H1 (cell line): ENCODE measurements at regions not wholly inside any gene's neighbourhood (a gene's known extent, or its start where the extent isn't known, plus 50 kb on each side); places are given as distances from the start of the nearest gene placed in this dataset.

ENCODE experiments used
- CTCF ChIA-PET: fragments of 300-600 bp; sonication (Branson Sonifier 250); formaldehyde crosslinking; loops from one replicate; lab custom pipeline; 2021; ENCODE audit not compliant: partially characterized antibody; lab: Charles Lee
- POLR2A ChIA-PET: fragments of 300-600 bp; sonication (Branson Sonifier 250); formaldehyde crosslinking; loops from one replicate; lab custom pipeline; 2021; ENCODE audit warnings: inconsistent platforms; ENCODE audit not compliant: partially characterized antibody; lab: Charles Lee
- DNase-seq, 2 experiments: peaks; one replicate each; pipeline versions ENCODE4 v3.0.0 to v3.0.0-alpha.2; 2010 to 2022; ENCODE audit warnings: low spot score in 2 of 2, low read depth in 1 of 2, mixed read lengths in 1 of 2
- FAIRE-seq: peaks from 2 replicates; lab custom pipeline; 2011; peaks lifted over from hg19 to GRCh38; lab: Jason Lieb, UNC
- H2AFZ ChIP-seq: 2 replicates; pipeline ENCODE4 v1.8.1; 2012; ENCODE audit warnings: low read length, inconsistent platforms
- H2AK5ac ChIP-seq: 2 replicates; pipeline ENCODE4 v1.6.1; 2013; ENCODE audit warnings: low read depth, low read length
- H2BK120ac ChIP-seq: replicated peaks from 2 replicates; pipeline ENCODE3; 2013; ENCODE audit warnings: low read depth, low read length, inconsistent platforms
- H2BK12ac ChIP-seq: 2 replicates; pipeline ENCODE4 v1.6.1; 2013; ENCODE audit warnings: low read depth, low read length
- H2BK15ac ChIP-seq: 2 replicates; pipeline ENCODE4 v1.6.1; 2013; ENCODE audit warnings: low read length
- H2BK20ac ChIP-seq: 2 replicates; pipeline ENCODE4 v1.6.1; 2013; ENCODE audit warnings: low read length
- H2BK5ac ChIP-seq: 2 replicates; pipeline ENCODE4 v1.6.1; 2013; ENCODE audit warnings: low read depth, low read length
- H3K14ac ChIP-seq: 2 replicates; pipeline ENCODE4 v1.6.1; 2013; ENCODE audit warnings: inconsistent platforms; ENCODE audit not compliant: insufficient read length
- H3K18ac ChIP-seq: 2 replicates; pipeline ENCODE4 v1.6.1; 2013; ENCODE audit warnings: low read length; ENCODE audit errors: extremely low read depth
- H3K23ac ChIP-seq: 2 replicates; pipeline ENCODE4 v1.6.1; 2013; ENCODE audit warnings: inconsistent platforms; ENCODE audit not compliant: insufficient read length
- H3K23me2 ChIP-seq: 2 replicates; pipeline ENCODE4 v1.6.1; 2013; ENCODE audit warnings: low read depth, low read length
- H3K27ac ChIP-seq: 2 replicates; pipeline ENCODE4 v1.6.1; 2011; ENCODE audit warnings: low read depth, low read length, inconsistent platforms
- H3K27me3 ChIP-seq, 4 experiments: replicated peaks in 1 of 4; 1 replicate in 1 of 4; 2 replicates in 3 of 4; pipeline versions ENCODE4 v1.6.1 to v1.8.1; 2011 to 2013; ENCODE audit warnings: low read length in 3 of 4, mild to moderate bottlenecking in 3 of 4, inconsistent platforms in 2 of 4, mixed read lengths in 2 of 4, moderate library complexity in 1 of 4; ENCODE audit not compliant: control insufficient read depth in 3 of 4, insufficient read depth in 3 of 4; ENCODE audit errors: extremely low read depth in 1 of 4
- H3K36me3 ChIP-seq, 4 experiments: 2 replicates each; pipeline versions ENCODE4 v1.6.1 to v1.8.1; 2011 to 2013; ENCODE audit warnings: mild to moderate bottlenecking in 4 of 4, low read length in 3 of 4, moderate library complexity in 2 of 4, control low read depth in 1 of 4, inconsistent platforms in 1 of 4; ENCODE audit not compliant: insufficient read depth in 4 of 4, control insufficient read depth in 2 of 4
- H3K4ac ChIP-seq: replicated peaks from 2 replicates; pipeline ENCODE3; 2013; ENCODE audit warnings: low read length, low read depth, mixed read lengths, inconsistent platforms; ENCODE audit not compliant: insufficient read length
- H3K4me1 ChIP-seq, 4 experiments: replicated peaks in 1 of 4; 1 replicate in 1 of 4; 2 replicates in 3 of 4; pipeline versions ENCODE4 v1.6.1 to v1.8.1; 2011 to 2013; ENCODE audit warnings: low read length in 3 of 4, inconsistent platforms in 2 of 4, mixed read lengths in 1 of 4; ENCODE audit not compliant: insufficient read depth in 4 of 4, control insufficient read depth in 3 of 4
- H3K4me2 ChIP-seq, 2 experiments: 2 replicates each; pipeline versions ENCODE4 v1.6.1 to v1.8.1; 2011 to 2013; ENCODE audit warnings: low read depth in 2 of 2, low read length in 2 of 2, control low read depth in 1 of 2, inconsistent platforms in 1 of 2, mild to moderate bottlenecking in 1 of 2; ENCODE audit not compliant: insufficient read depth in 1 of 2
- H3K4me3 ChIP-seq, 4 experiments: fragments of 200-600, 300-600 bp in 1 of 4; sonication (generic), shearing (Covaris generic), sonication (Bioruptor Twin) in 1 of 4; 2 replicates each; pipeline versions ENCODE4 v1.5.1 to v1.8.1; 2011 to 2016; ENCODE audit warnings: low read length in 4 of 4, low read depth in 3 of 4, control low read depth in 2 of 4, inconsistent platforms in 2 of 4, mild to moderate bottlenecking in 2 of 4, mixed read lengths in 1 of 4, moderate library complexity in 1 of 4; ENCODE audit not compliant: insufficient read depth in 2 of 4; ENCODE audit errors: extremely low read depth in 1 of 4
- H3K56ac ChIP-seq: replicated peaks from 2 replicates; pipeline ENCODE3; 2013; ENCODE audit warnings: low read depth, mild to moderate bottlenecking, mixed read lengths, low read length, inconsistent platforms; ENCODE audit not compliant: insufficient read length
- H3K79me1 ChIP-seq: 2 replicates; pipeline ENCODE4 v1.6.1; 2013; ENCODE audit warnings: low read depth, low read length, control low read depth
- H3K79me2 ChIP-seq, 2 experiments: 2 replicates each; pipeline versions ENCODE4 v1.6.1 to v1.8.1; 2012 to 2013; ENCODE audit warnings: low read length in 2 of 2, mild to moderate bottlenecking in 2 of 2, inconsistent platforms in 1 of 2; ENCODE audit not compliant: insufficient read depth in 2 of 2, control insufficient read depth in 1 of 2
- H3K9ac ChIP-seq, 4 experiments: replicated peaks in 1 of 4; 1 replicate in 1 of 4; 2 replicates in 3 of 4; pipeline versions ENCODE4 v1.6.1 to v1.8.1; 2011 to 2013; ENCODE audit warnings: low read depth in 3 of 4, low read length in 3 of 4, control low read depth in 2 of 4, mild to moderate bottlenecking in 2 of 4, moderate library complexity in 2 of 4, inconsistent platforms in 1 of 4; ENCODE audit errors: extremely low read depth in 1 of 4
- H3K9me3 ChIP-seq, 2 experiments: 2 replicates each; pipeline versions ENCODE4 v1.6.1 to v1.8.1; 2012 to 2013; ENCODE audit warnings: mild to moderate bottlenecking in 2 of 2, moderate library complexity in 2 of 2, control low read depth in 1 of 2, inconsistent platforms in 1 of 2, low read depth in 1 of 2, low read length in 1 of 2, mixed read lengths in 1 of 2; ENCODE audit not compliant: insufficient read depth in 2 of 2
- H4K20me1 ChIP-seq, 2 experiments: replicated peaks in 1 of 2; 2 replicates each; pipeline versions ENCODE3 to v1.8.1; 2011 to 2013; ENCODE audit warnings: inconsistent platforms in 2 of 2, low read length in 2 of 2, mild to moderate bottlenecking in 1 of 2; ENCODE audit not compliant: insufficient read depth in 2 of 2, control insufficient read depth in 1 of 2
- H4K5ac ChIP-seq: 2 replicates; pipeline ENCODE4 v1.6.1; 2013; ENCODE audit warnings: low read length, low read depth, mixed read lengths, inconsistent platforms; ENCODE audit not compliant: insufficient read length
- H4K8ac ChIP-seq: 2 replicates; pipeline ENCODE4 v1.8.0; 2013; ENCODE audit warnings: mild to moderate bottlenecking, moderate library complexity, low read length, inconsistent platforms; ENCODE audit not compliant: insufficient read depth; ENCODE audit errors: extremely low read depth
- H4K91ac ChIP-seq: replicated peaks from 2 replicates; pipeline ENCODE3; 2013; ENCODE audit warnings: low read length, mixed read lengths, inconsistent platforms; ENCODE audit not compliant: insufficient read length
- BCL11A ChIP-seq, 2 experiments: IDR thresholded peaks; one replicate each; pipeline ENCODE4 v1.6.1; 2011; ENCODE audit warnings: low read depth in 2 of 2, low read length in 2 of 2, mild to moderate bottlenecking in 2 of 2
- CBX5 ChIP-seq: fragments of 300-800, 300-1000 bp; sonication (generic); IDR thresholded peaks from 2 replicates; pipeline ENCODE4 v1.7.1; 2016; ENCODE audit warnings: antibody characterized with exemption, low read length, low read depth
- HDAC6 ChIP-seq: IDR thresholded peaks from one replicate; pipeline ENCODE4 v1.7.1; 2012; ENCODE audit warnings: low read depth, mild to moderate bottlenecking, inconsistent platforms, low read length, moderate library complexity
- SIN3A ChIP-seq, 2 experiments: IDR thresholded peaks in 1 of 2; conservative IDR thresholded peaks in 1 of 2; 2 replicates each; pipeline ENCODE4 v1.6.1; 2011 to 2012; ENCODE audit warnings: low read length in 2 of 2, improper control_type of control experiment in 1 of 2, low read depth in 1 of 2, mild to moderate bottlenecking in 1 of 2
- SP2 ChIP-seq: IDR thresholded peaks from 2 replicates; pipeline ENCODE4 v1.6.1; 2012; ENCODE audit warnings: mild to moderate bottlenecking, low read length, inconsistent platforms
- SP4 ChIP-seq: IDR thresholded peaks from 2 replicates; pipeline ENCODE4 v1.6.1; 2012; ENCODE audit warnings: low read length, inconsistent platforms
- SUZ12 ChIP-seq: fragments of 200-600 bp; sonication (generic); IDR thresholded peaks from 2 replicates; pipeline ENCODE4 v1.6.1; 2012; ENCODE audit warnings: mild to moderate bottlenecking, inconsistent platforms, low read length, moderate library complexity, mixed read lengths
- WGBS, 2 experiments: shearing (Covaris generic) in 1 of 2; methylation state at CpG; one replicate each; pipeline versions ENCODE4 v1.1.6 to v1.1.7; 2013 to 2015; ENCODE audit warnings: low lambda C conversion rate in 2 of 2, mixed read lengths in 2 of 2, inconsistent platforms in 1 of 2, low coverage in 1 of 2, missing lambda C conversion rate in 1 of 2; ENCODE audit not compliant: insufficient replicate concordance in 2 of 2, insufficient coverage in 1 of 2, insufficient read length in 1 of 2; ENCODE audit errors: extremely low coverage in 1 of 2, missing lambda C conversion rate in 1 of 2; 5-methylcytosine and 5-hydroxymethylcytosine counted together

DNA sequence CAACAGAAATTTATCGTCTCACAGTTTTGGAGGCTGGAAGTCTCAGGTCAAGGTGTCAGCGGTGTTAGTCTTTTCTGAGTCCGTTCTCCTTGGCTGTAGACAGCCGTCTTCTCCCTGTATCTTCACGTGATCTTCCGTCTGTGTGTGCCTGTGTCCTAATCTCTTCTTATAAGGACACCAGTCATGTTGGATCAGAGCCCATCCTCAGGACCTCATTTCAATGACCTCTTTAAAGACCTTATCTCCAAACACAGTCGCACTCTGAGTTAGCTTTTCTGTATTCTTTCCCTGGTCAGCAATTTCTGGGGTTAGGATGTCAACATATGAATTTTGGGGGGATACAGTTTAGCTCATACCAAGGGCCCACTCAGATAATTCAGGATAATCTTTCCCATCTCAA lies 247.7 kb downstream of the PRDM2 start:
- FAIRE-seq, result no peak

More for the DNA sequence above, 247.7 kb downstream of the PRDM2 start:
- ChIA-PET CTCF (no interaction called here), POLR2A (no interaction called here)
- no peak overlapping the region for H2AK5ac ChIP-seq
- no peak overlapping the region for H3K23ac ChIP-seq
- no peak overlapping the region for H2BK20ac ChIP-seq
- H3K27me3 ChIP-seq, result no peaks in the 10 kb centered on the region
- no peak overlapping the region for H3K27ac ChIP-seq
- TF ChIP-seq SUZ12 (no peak), HDAC6 (no peak), CBX5 (no peak), SIN3A (conservative IDR thresholded peaks at IDR 0.05 in 1 of 2, IDR thresholded peaks at IDR 0.05 in 1 of 2; ENCODE audit: low read depth in 1 of 2, low read length in 2 of 2) (no peak), BCL11A (IDR thresholded peaks at IDR 0.05; ENCODE audit: low read depth in 2 of 2, low read length in 2 of 2) (no peak), SP2 (no peak), SP4 (no peak)
- H2BK5ac ChIP-seq, result no peak overlapping the region
- H3K56ac ChIP-seq, result no peak overlapping the region
- no peak overlapping the region for H3K4me2 ChIP-seq
- no peak overlapping the region for H3K18ac ChIP-seq
- H2AFZ ChIP-seq, result no peak overlapping the region
- H4K20me1 ChIP-seq, result no peaks in the 10 kb centered on the region
- H3K23me2 ChIP-seq, result no peaks in the 10 kb centered on the region; the same call in 1 of the 2 replicates
- no peak overlapping the region for H4K91ac ChIP-seq
- no peaks in the 10 kb centered on the region for H3K79me2 ChIP-seq
- H3K9ac ChIP-seq, result no peak overlapping the region
- no peak overlapping the region for H3K14ac ChIP-seq
- H3K9me3 ChIP-seq, result peaks cover 0 to 6% of the 10 kb centered on the region in 2 experiments; a peak in 1 of 4 replicates
- WGBS, 2 experiments, result 80% methylated on average over 7 of the region's 7 CpGs; no CpG with 5 or more reads in 1 of the 2 experiments
- no peaks in the 10 kb centered on the region for H3K36me3 ChIP-seq
- no peak overlapping the region for H3K4ac ChIP-seq
- H4K5ac ChIP-seq, result no peak overlapping the region
- H2BK120ac ChIP-seq, result no peak overlapping the region
- no peak overlapping the region for H3K4me3 ChIP-seq
- H2BK15ac ChIP-seq, result no peak overlapping the region
- H2BK12ac ChIP-seq, result no peak overlapping the region
- H4K8ac ChIP-seq, result no peak overlapping the region
- no peaks in the 10 kb centered on the region for H3K4me1 ChIP-seq
- no peak for DNase-seq
- H3K79me1 ChIP-seq, result no peaks in the 10 kb centered on the region; the same call in 1 of the 2 replicates
